ENCODE measurements at regions not wholly inside any gene's neighbourhood (a gene's known extent, or its start where the extent isn't known, plus 50 kb on each side); places are given as distances from the start of the nearest gene placed in this dataset.

GRCh38 chr18:76134628-76135027 is 360.4 kb downstream of the ZNF516 start:
- no peaks in the 10 kb centered on the region; the same call in 1 of the 2 replicates for H3K9me2 ChIP-seq (ENCODE audit: insufficient read depth)
- Mint-ChIP-seq H3K27me3 (ENCODE audit: insufficient read depth, low read depth, poor library complexity) (no peaks in the 10 kb centered on the region), H3K27ac (no peak overlapping the region), H3K4me3 (no peak overlapping the region), H3K4me1 (no peaks in the 10 kb centered on the region), H3K9me3 (peaks cover 12% of the 10 kb centered on the region), H3K36me3 (ENCODE audit: low read depth) (no peaks in the 10 kb centered on the region; the same call in 2 of the 3 replicates)
- H3K27me3 ChIP-seq (ENCODE audit: insufficient read depth): no peaks in the 10 kb centered on the region
- no peak overlapping the region for H2AFZ ChIP-seq
- DNase-seq (ENCODE audit: low spot score) (no peak), ATAC-seq (no peak)
- TF ChIP-seq JUNB (IDR thresholded peaks at IDR 0.05; ENCODE audit: unreplicated experiment) (no peak), STAT1 (IDR thresholded peaks at IDR 0.05; ENCODE audit: unreplicated experiment) (no peak), ZNF462 (CRISPR knock-in tag; IDR thresholded peaks at IDR 0.05) (no peak), ZNF114 (CRISPR knock-in tag; IDR thresholded peaks at IDR 0.05) (no peak), REST (IDR thresholded peaks at IDR 0.05; ENCODE audit: unreplicated experiment) (no peak), CTCF (conservative IDR thresholded peaks at IDR 0.05; ENCODE audit: low read depth in 2 of 2) (no peak), ETS1 (IDR thresholded peaks at IDR 0.05) (no peak)
- no peaks in the 10 kb centered on the region for H3K4me1 ChIP-seq (ENCODE audit: insufficient read depth)
- H3K36me3 ChIP-seq (ENCODE audit: insufficient read depth): no peaks in the 10 kb centered on the region
- no peak overlapping the region for H3K4me3 ChIP-seq
- no peaks in the 10 kb centered on the region for H3F3A ChIP-seq (replicated peaks; ENCODE audit: low read depth)
- no peak overlapping the region for H3K27ac ChIP-seq (ENCODE audit: low read depth)
- no peaks in the 10 kb centered on the region for H3K79me2 ChIP-seq (replicated peaks; ENCODE audit: insufficient read depth)
- H4K20me1 ChIP-seq (replicated peaks; ENCODE audit: insufficient read depth): no peaks in the 10 kb centered on the region
- no peak overlapping the region for H3K4me2 ChIP-seq

All from GM23338 (cell line).